ENCODE measurements at regions not wholly inside any gene's neighbourhood (a gene's known extent, or its start where the extent isn't known, plus 50 kb on each side); places are given as distances from the start of the nearest gene placed in this dataset.

DNA sequence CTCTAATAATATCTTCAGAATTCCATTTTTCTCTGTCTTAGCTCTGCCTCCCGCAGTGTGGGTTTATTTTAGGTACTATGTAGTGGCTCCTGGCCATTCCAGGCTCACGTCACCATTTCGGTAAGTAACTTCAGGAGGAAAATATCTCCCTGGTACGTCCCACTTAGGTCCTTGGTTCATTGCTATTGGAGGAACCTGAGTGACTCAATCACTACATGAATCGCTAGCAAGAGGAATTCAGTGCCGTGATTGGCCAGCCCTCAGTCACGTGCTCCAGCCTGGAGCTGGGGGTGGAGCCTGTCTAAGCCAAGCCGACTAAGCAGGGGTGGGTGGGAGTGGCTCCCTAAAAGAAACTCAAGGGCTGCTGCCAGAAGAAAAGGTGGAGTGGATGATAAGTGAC, 67.3 kb upstream of the E2F3 start:
- TF ChIP-seq POLR2A (IDR thresholded peaks at IDR 0.05; ENCODE audit: low read depth, low read length), result no peak
- no peak for TF ChIP-seq TAF1 (IDR thresholded peaks at IDR 0.05; ENCODE audit: borderline replicate concordance, low read depth, low read length)
